ENCODE measurements at regions not wholly inside any gene's neighbourhood (a gene's known extent, or its start where the extent isn't known, plus 50 kb on each side); places are given as distances from the start of the nearest gene placed in this dataset.

DNA sequence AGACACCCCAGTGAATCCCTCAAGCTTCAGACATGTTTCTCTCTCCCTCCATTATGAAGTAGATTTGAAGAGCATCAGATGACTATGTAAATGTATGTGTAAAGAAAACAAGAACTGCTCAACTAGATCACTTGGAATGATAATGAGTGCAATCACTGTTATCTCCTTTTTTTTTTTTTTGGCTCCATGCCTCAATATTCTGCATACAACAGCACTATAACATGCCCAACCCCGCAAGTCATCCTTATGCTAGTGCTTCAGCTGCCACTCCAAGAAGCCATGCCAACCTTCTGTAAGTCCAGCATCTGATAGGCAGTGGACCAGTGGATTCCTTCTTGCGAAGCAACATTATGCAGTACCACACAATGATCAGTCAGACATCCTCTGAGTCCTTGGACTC lies 133.7 kb downstream of the TFPI2 start:
- no peaks in the 10 kb centered on the region for H3K36me3 ChIP-seq (ENCODE audit: control insufficient read depth in 4 of 4, insufficient read depth in 3 of 4, low read depth in 1 of 4, low read length in 3 of 4)
- peaks cover 0 to 2% (median 0%) of the 10 kb centered on the region in 4 donors for H3K9me3 ChIP-seq (ENCODE audit: control insufficient read depth in 4 of 4, low read length in 3 of 4)
- H3K9ac ChIP-seq (ENCODE audit: low read depth in 1 of 2, low read length in 2 of 2) = no peak overlapping the region
- peaks cover 0 to 2% (median 0%) of the 10 kb centered on the region in 4 donors for H3K27me3 ChIP-seq (ENCODE audit: control insufficient read depth in 4 of 4, insufficient read depth in 4 of 4, low read length in 3 of 4)
- no peak for DNase-seq (ENCODE audit: low spot score)
- no peak overlapping the region for H3K4me3 ChIP-seq (ENCODE audit: low read depth in 1 of 3, low read length in 3 of 3)
- TF ChIP-seq RXRA (IDR thresholded peaks at IDR 0.05) (no peak), FOXA1 (IDR thresholded peaks at IDR 0.05) (no peak)
- 89% methylated on average over 2 of the region's 2 CpGs for WGBS
- H3K27ac ChIP-seq (ENCODE audit: low read depth in 1 of 2, low read length in 2 of 2) = no peak overlapping the region
- H3K4me1 ChIP-seq (ENCODE audit: control insufficient read depth in 4 of 4, insufficient read depth in 4 of 4, low read length in 3 of 4) = no peaks in the 10 kb centered on the region

DNA sequence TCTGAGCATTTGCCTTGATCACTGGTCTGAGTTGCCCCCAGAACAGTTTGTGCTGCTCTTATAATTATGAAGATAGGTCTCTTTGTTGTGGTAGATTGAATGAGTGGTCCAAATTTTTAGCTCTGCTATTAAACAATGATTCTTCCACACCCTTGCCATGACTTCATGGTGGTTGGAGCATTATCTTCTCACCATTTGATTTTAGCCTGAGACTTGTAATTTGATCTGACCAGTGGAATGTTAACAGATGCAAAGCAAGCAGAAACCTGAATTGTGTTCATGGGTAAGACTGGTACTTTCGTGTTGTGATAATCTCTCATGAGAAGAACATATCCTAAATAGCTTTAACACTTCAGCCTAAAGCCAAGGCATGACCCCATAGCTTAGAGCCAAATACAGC lies 139.1 kb downstream of the TFPI2 start:
- WGBS = 71% methylated on average over 1 of the region's 1 CpG
- no peaks in the 10 kb centered on the region for H3K36me3 ChIP-seq (ENCODE audit: control insufficient read depth in 4 of 4, insufficient read depth in 3 of 4, low read depth in 1 of 4, low read length in 3 of 4)
- DNase-seq (ENCODE audit: low spot score) = no peak

More for the DNA sequence above, 139.1 kb downstream of the TFPI2 start:
- Histone ChIP-seq H3K27me3 (ENCODE audit: control insufficient read depth in 4 of 4, insufficient read depth in 4 of 4, low read length in 3 of 4) (peaks cover 0 to 2% (median 0%) of the 10 kb centered on the region in 4 donors), H3K4me1 (ENCODE audit: control insufficient read depth in 4 of 4, insufficient read depth in 4 of 4, low read length in 3 of 4) (no peaks in the 10 kb centered on the region), H3K27ac (ENCODE audit: low read depth in 1 of 2, low read length in 2 of 2) (no peak overlapping the region), H3K9me3 (ENCODE audit: control insufficient read depth in 4 of 4, low read length in 3 of 4) (peaks cover 0 to 7% (median 0%) of the 10 kb centered on the region in 4 donors), H3K9ac (ENCODE audit: low read depth in 1 of 2, low read length in 2 of 2) (no peak overlapping the region), H3K4me3 (ENCODE audit: low read depth in 1 of 3, low read length in 3 of 3) (no peak overlapping the region)
- no peak for TF ChIP-seq JUND (IDR thresholded peaks at IDR 0.05)
- no peak for TF ChIP-seq RAD21 (IDR thresholded peaks at IDR 0.05)
- TF ChIP-seq SP1 (IDR thresholded peaks at IDR 0.05) = no peak
- TF ChIP-seq HNF4A (conservative IDR thresholded peaks at IDR 0.05) = no peak
- TF ChIP-seq MAX (IDR thresholded peaks at IDR 0.05) = no peak
- TF ChIP-seq GABPA (IDR thresholded peaks at IDR 0.05 in 1 of 2, conservative IDR thresholded peaks at IDR 0.05 in 1 of 2) = no peak
- TF ChIP-seq NR2F2 (IDR thresholded peaks at IDR 0.05) = no peak
- TF ChIP-seq, protein P1, sequence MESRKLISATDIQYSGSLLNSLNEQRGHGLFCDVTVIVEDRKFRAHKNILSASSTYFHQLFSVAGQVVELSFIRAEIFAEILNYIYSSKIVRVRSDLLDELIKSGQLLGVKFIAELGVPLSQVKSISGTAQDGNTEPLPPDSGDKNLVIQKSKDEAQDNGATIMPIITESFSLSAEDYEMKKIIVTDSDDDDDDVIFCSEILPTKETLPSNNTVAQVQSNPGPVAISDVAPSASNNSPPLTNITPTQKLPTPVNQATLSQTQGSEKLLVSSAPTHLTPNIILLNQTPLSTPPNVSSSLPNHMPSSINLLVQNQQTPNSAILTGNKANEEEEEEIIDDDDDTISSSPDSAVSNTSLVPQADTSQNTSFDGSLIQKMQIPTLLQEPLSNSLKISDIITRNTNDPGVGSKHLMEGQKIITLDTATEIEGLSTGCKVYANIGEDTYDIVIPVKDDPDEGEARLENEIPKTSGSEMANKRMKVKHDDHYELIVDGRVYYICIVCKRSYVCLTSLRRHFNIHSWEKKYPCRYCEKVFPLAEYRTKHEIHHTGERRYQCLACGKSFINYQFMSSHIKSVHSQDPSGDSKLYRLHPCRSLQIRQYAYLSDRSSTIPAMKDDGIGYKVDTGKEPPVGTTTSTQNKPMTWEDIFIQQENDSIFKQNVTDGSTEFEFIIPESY (IDR thresholded peaks at IDR 0.05) = no peak
- no peak for TF ChIP-seq FOXA1 (IDR thresholded peaks at IDR 0.05)
- no peak for TF ChIP-seq CTCF (IDR thresholded peaks at IDR 0.05; ENCODE audit: low read depth, low read length, missing input control)
- TF ChIP-seq FOXA2 (IDR thresholded peaks at IDR 0.05) = no peak
- TF ChIP-seq RXRA (IDR thresholded peaks at IDR 0.05) = no peak
- TF ChIP-seq EGR1 (IDR thresholded peaks at IDR 0.05; ENCODE audit: low read depth in 2 of 2) = no peak
- no peak for TF ChIP-seq ATF3 (IDR thresholded peaks at IDR 0.05)
- no peak for TF ChIP-seq TAF1 (conservative IDR thresholded peaks at IDR 0.05)
- TF ChIP-seq REST (IDR thresholded peaks at IDR 0.05) = no peak
- TF ChIP-seq HNF4G (IDR thresholded peaks at IDR 0.05) = no peak
- no peak for TF ChIP-seq YY1 (IDR thresholded peaks at IDR 0.05)

Measured in liver (tissue), 8 donors.